HepG2 (cell line): ENCODE measurements at regions not wholly inside any gene's neighbourhood (a gene's known extent, or its start where the extent isn't known, plus 50 kb on each side); places are given as distances from the start of the nearest gene placed in this dataset.

ENCODE experiments used
- ATAC-seq: fragments of 200-7000 bp; cut with Tn5 transposase; 3 replicates; pipeline ENCODE4 v1.9.1; 2020; ENCODE audit warnings: mild to moderate bottlenecking, moderate library complexity
- BruUV-seq: library from RNA; stranded (reverse); fragments of 400-500 nt; replicated peaks from 2 replicates; lab custom pipeline; 2021; lab: Mats Ljungman, UMichigan
- CTCF ChIA-PET: fragments of 300-600 bp; formaldehyde crosslinking; extraction: SDS; loops from one replicate; lab custom pipeline; 2021; ENCODE audit warnings: low total read pairs, inconsistent platforms, low intra/inter-chr PET ratio; lab: Yijun Ruan, JAX
- POLR2A ChIA-PET: fragments of 350-600 bp; sonication (Branson Sonifier 250); formaldehyde crosslinking; loops from one replicate; lab custom pipeline; 2020; ENCODE audit warnings: antibody characterized with exemption, inconsistent platforms; lab: Yijun Ruan, JAX
- DNase-seq: peaks from one replicate; pipeline ENCODE4 v3.0.0-alpha.2; 2015; ENCODE audit warnings: low spot score
- FAIRE-seq: peaks from 3 replicates; lab custom pipeline; 2011; peaks lifted over from hg19 to GRCh38; lab: Jason Lieb, UNC
- H2AFZ ChIP-seq: one replicate; pipeline ENCODE4 v1.6.1; 2011; ENCODE audit warnings: low read length, inconsistent platforms
- H3K27ac ChIP-seq: fragments of 300-600 bp; 3 replicates; pipeline ENCODE4 v1.8.0; 2011; ENCODE audit warnings: mixed run types, mild to moderate bottlenecking, mixed read lengths, low read length, inconsistent platforms; ENCODE audit not compliant: insufficient read depth; ENCODE audit errors: extremely low read length
- H3K27me3 ChIP-seq, 2 experiments: fragments of 200-600 bp in 1 of 2; 2 replicates in 1 of 2; 3 replicates in 1 of 2; pipeline versions ENCODE4 v1.6.0 to v1.8.0; 2011; ENCODE audit warnings: low read length in 2 of 2, mild to moderate bottlenecking in 2 of 2, moderate library complexity in 2 of 2, inconsistent platforms in 1 of 2; ENCODE audit not compliant: insufficient read depth in 2 of 2, control insufficient read depth in 1 of 2
- H3K36me3 ChIP-seq, 2 experiments: fragments of 200-600 bp in 1 of 2; replicated peaks in 1 of 2; 2 replicates in 1 of 2; 3 replicates in 1 of 2; pipeline versions ENCODE4 v1.5.1 to v1.8.0; 2011; ENCODE audit warnings: low read length in 2 of 2, inconsistent platforms in 1 of 2; ENCODE audit not compliant: insufficient read depth in 2 of 2, control insufficient read depth in 1 of 2
- H3K4me1 ChIP-seq: 2 replicates; pipeline ENCODE4 v1.5.1; 2012; ENCODE audit warnings: low read length, inconsistent platforms; ENCODE audit not compliant: insufficient read depth
- H3K4me2 ChIP-seq: 2 replicates; pipeline ENCODE4 v1.6.0; 2011; ENCODE audit warnings: low read depth, low read length, inconsistent platforms
- H3K4me3 ChIP-seq, 3 experiments: fragments of 200-600 bp in 1 of 3; sonication (generic), shearing (Covaris generic) in 1 of 3; replicated peaks in 1 of 3; 2 replicates each; pipeline ENCODE4 v1.5.1; 2011 to 2016; ENCODE audit warnings: low read length in 3 of 3, inconsistent platforms in 2 of 3, low read depth in 2 of 3, mild to moderate bottlenecking in 2 of 3, control low read depth in 1 of 3, mixed read lengths in 1 of 3; ENCODE audit not compliant: insufficient read depth in 1 of 3
- H3K79me2 ChIP-seq: one replicate; pipeline ENCODE4 v1.6.1; 2011; ENCODE audit warnings: low read length, inconsistent platforms; ENCODE audit not compliant: insufficient read depth
- H3K9ac ChIP-seq: 2 replicates; pipeline ENCODE4 v1.6.0; 2011; ENCODE audit warnings: mild to moderate bottlenecking, low read depth, low read length, inconsistent platforms; ENCODE audit not compliant: insufficient read depth
- H3K9me3 ChIP-seq: 2 replicates; pipeline ENCODE4 v1.5.1; 2012; ENCODE audit warnings: mild to moderate bottlenecking, low read length
- H4K20me1 ChIP-seq: 2 replicates; pipeline ENCODE4 v1.6.0; 2011; ENCODE audit warnings: inconsistent platforms, mild to moderate bottlenecking, low read length, moderate library complexity; ENCODE audit not compliant: insufficient read depth
- AKAP8 ChIP-seq: sonication (generic); formaldehyde crosslinking; IDR thresholded peaks from 2 replicates; pipeline ENCODE4 v1.5.1; 2020; ENCODE audit warnings: mild to moderate bottlenecking, missing genetic modification reagents
- ATRX ChIP-seq: sonication (generic); formaldehyde crosslinking; IDR thresholded peaks from 2 replicates; pipeline ENCODE4 v1.4.0; 2020; ENCODE audit warnings: missing genetic modification reagents, borderline replicate concordance
- GATAD1 ChIP-seq: IDR thresholded peaks from 2 replicates; pipeline ENCODE4 v1.6.1; 2016; ENCODE audit warnings: missing genetic modification reagents, missing compliant biosample characterization
- LBX2 ChIP-seq: sonication (generic); formaldehyde crosslinking; IDR thresholded peaks from 2 replicates; pipeline ENCODE4 v1.5.0; 2020; ENCODE audit warnings: missing genetic modification reagents, mild to moderate bottlenecking, borderline replicate concordance
- MIER3 ChIP-seq: IDR thresholded peaks from 2 replicates; pipeline ENCODE4 v1.6.1; 2016; ENCODE audit warnings: missing compliant biosample characterization, borderline replicate concordance
- MZF1 ChIP-seq: sonication (generic); formaldehyde crosslinking; IDR thresholded peaks from 2 replicates; pipeline ENCODE4 v1.8.1; 2023; ENCODE audit warnings: mild to moderate bottlenecking, missing genetic modification reagents, borderline replicate concordance
- PHF5A ChIP-seq: IDR thresholded peaks from one replicate; pipeline ENCODE4 v1.6.1; 2018; ENCODE audit warnings: low read depth, missing genetic modification reagents; ENCODE audit not compliant: unreplicated experiment
- PRPF4 ChIP-seq: fragments of 200-400 bp; formaldehyde crosslinking; IDR thresholded peaks from 2 replicates; pipeline ENCODE4 v1.6.1; 2016; ENCODE audit warnings: low read length, low read depth; ENCODE audit not compliant: poor library complexity, severe bottlenecking
- SP4 ChIP-seq: sonication (generic); formaldehyde crosslinking; IDR thresholded peaks from 2 replicates; pipeline ENCODE4 v1.8.1; 2023; ENCODE audit warnings: mild to moderate bottlenecking, missing genetic modification reagents
- XRCC5 ChIP-seq: fragments of 200-400 bp; formaldehyde crosslinking; optimal IDR thresholded peaks from 2 replicates; pipeline ENCODE3; 2017; ENCODE audit warnings: mild to moderate bottlenecking, low read length
- ZNF143 ChIP-seq: sonication (generic); formaldehyde crosslinking; IDR thresholded peaks from 2 replicates; pipeline ENCODE4 v1.4.0; 2020; ENCODE audit warnings: missing genetic modification reagents
- ZNF562 ChIP-seq: sonication (generic); formaldehyde crosslinking; IDR thresholded peaks from 2 replicates; pipeline ENCODE4 v1.8.0; 2022; ENCODE audit warnings: missing genetic modification reagents, borderline replicate concordance
- ZNF572 ChIP-seq: sonication (generic); formaldehyde crosslinking; IDR thresholded peaks from 2 replicates; pipeline ENCODE4 v1.5.1; 2020; ENCODE audit warnings: mild to moderate bottlenecking, missing genetic modification reagents
- ZNF652 ChIP-seq: IDR thresholded peaks from 2 replicates; pipeline ENCODE4 v1.6.1; 2016; ENCODE audit warnings: low read depth, borderline replicate concordance
- ZNF678 ChIP-seq: sonication (generic); formaldehyde crosslinking; IDR thresholded peaks from 2 replicates; pipeline ENCODE4 v1.4.0; 2020; ENCODE audit warnings: mild to moderate bottlenecking, missing genetic modification reagents
- ZNF768 ChIP-seq: sonication (generic); formaldehyde crosslinking; IDR thresholded peaks from 2 replicates; pipeline ENCODE4 v1.4.0; 2020; ENCODE audit warnings: missing genetic modification reagents
- ZNF878 ChIP-seq: sonication (generic); formaldehyde crosslinking; IDR thresholded peaks from 2 replicates; pipeline ENCODE4 v1.8.1; 2023; ENCODE audit warnings: mild to moderate bottlenecking, missing genetic modification reagents, moderate library complexity
- WGBS: methylation state at CpG from one replicate; pipeline ENCODE4 v1.1.6; 2017; ENCODE audit warnings: low lambda C conversion rate; 5-methylcytosine and 5-hydroxymethylcytosine counted together
- in situ Hi-C: cut with HindIII; loops from 2 replicates; pipeline ENCODE4 v1.10.0; 2017; ENCODE audit warnings: low pct_unique_long_range_greater_than_20kb; ENCODE audit not compliant: extremely low pct_ligation_motif_present
- intact Hi-C: fragments of 100-400 bp; cut with micrococcal nuclease; formaldehyde crosslinking; loops from one replicate; pipeline ENCODE4 v1.10.0; 2022; ENCODE audit not compliant: unreplicated experiment
- TF ChIP-seq, protein P1 (sequence below): sonication (generic); formaldehyde crosslinking; IDR thresholded peaks from 2 replicates; pipeline ENCODE4 v1.4.0; 2020; ENCODE audit warnings: mild to moderate bottlenecking, missing genetic modification reagents
- TF ChIP-seq, protein P2 (sequence below): sonication (generic); formaldehyde crosslinking; IDR thresholded peaks from 2 replicates; pipeline ENCODE4 v1.5.0; 2020; ENCODE audit warnings: mild to moderate bottlenecking, missing genetic modification reagents, borderline replicate concordance

DNA sequence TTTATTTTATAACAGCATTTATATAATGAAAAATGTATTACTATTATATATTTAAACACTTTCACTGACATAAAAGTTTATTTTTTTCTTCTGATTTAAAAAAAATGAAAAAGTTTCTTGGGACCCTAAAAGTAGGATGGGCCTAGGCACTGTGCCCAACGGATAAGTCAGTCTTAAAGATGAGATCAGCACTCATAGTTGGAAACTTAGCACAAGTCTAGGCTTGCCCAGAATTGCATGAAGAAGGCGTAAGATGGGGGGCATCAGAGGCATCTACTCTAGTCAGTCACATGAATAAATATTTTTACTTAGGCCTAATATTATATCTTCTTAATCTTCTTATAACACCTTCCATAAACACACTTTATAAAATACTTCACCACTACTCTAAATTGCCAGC, 306.7 kb upstream of the GRID2 start:
- H3K79me2 ChIP-seq: no peaks in the 10 kb centered on the region
- no peak overlapping the region for H3K9ac ChIP-seq
- ChIA-PET POLR2A (no interaction called here), CTCF (no interaction called here)
- no peaks in the 10 kb centered on the region for H3K4me1 ChIP-seq
- FAIRE-seq (no peak), DNase-seq (no peak), ATAC-seq (no peak)
- no peak overlapping the region for H3K4me3 ChIP-seq
- peaks cover 2% of the 10 kb centered on the region for H3K9me3 ChIP-seq
- no peak overlapping the region for H3K4me2 ChIP-seq
- in situ Hi-C loops: no loop called here
- TF ChIP-seq ATRX (CRISPR knock-in tag) (no peak), PHF5A (CRISPR knock-in tag) (no peak), MZF1 (CRISPR knock-in tag) (no peak), XRCC5 (no peak), ZNF768 (CRISPR knock-in tag) (no peak), PRPF4 (no peak), ZNF143 (CRISPR knock-in tag) (no peak), GATAD1 (CRISPR knock-in tag) (no peak), ZNF572 (CRISPR knock-in tag) (no peak), AKAP8 (no peak), ZNF562 (no peak), ZNF678 (CRISPR knock-in tag) (no peak), ZNF878 (no peak), MIER3 (CRISPR knock-in tag) (no peak), LBX2 (CRISPR knock-in tag) (no peak), SP4 (CRISPR knock-in tag) (no peak), ZNF652 (CRISPR knock-in tag) (no peak)
- TF ChIP-seq, protein P1, sequence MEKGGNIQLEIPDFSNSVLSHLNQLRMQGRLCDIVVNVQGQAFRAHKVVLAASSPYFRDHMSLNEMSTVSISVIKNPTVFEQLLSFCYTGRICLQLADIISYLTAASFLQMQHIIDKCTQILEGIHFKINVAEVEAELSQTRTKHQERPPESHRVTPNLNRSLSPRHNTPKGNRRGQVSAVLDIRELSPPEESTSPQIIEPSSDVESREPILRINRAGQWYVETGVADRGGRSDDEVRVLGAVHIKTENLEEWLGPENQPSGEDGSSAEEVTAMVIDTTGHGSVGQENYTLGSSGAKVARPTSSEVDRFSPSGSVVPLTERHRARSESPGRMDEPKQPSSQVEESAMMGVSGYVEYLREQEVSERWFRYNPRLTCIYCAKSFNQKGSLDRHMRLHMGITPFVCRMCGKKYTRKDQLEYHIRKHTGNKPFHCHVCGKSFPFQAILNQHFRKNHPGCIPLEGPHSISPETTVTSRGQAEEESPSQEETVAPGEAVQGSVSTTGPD (CRISPR knock-in tag): no peak
- TF ChIP-seq, protein P2, sequence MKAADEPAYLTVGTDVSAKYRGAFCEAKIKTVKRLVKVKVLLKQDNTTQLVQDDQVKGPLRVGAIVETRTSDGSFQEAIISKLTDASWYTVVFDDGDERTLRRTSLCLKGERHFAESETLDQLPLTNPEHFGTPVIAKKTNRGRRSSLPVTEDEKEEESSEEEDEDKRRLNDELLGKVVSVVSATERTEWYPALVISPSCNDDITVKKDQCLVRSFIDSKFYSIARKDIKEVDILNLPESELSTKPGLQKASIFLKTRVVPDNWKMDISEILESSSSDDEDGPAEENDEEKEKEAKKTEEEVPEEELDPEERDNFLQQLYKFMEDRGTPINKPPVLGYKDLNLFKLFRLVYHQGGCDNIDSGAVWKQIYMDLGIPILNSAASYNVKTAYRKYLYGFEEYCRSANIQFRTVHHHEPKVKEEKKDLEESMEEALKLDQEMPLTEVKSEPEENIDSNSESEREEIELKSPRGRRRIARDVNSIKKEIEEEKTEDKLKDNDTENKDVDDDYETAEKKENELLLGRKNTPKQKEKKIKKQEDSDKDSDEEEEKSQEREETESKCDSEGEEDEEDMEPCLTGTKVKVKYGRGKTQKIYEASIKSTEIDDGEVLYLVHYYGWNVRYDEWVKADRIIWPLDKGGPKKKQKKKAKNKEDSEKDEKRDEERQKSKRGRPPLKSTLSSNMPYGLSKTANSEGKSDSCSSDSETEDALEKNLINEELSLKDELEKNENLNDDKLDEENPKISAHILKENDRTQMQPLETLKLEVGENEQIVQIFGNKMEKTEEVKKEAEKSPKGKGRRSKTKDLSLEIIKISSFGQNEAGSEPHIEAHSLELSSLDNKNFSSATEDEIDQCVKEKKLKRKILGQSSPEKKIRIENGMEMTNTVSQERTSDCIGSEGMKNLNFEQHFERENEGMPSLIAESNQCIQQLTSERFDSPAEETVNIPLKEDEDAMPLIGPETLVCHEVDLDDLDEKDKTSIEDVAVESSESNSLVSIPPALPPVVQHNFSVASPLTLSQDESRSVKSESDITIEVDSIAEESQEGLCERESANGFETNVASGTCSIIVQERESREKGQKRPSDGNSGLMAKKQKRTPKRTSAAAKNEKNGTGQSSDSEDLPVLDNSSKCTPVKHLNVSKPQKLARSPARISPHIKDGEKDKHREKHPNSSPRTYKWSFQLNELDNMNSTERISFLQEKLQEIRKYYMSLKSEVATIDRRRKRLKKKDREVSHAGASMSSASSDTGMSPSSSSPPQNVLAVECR (CRISPR knock-in tag): no peak
- no peaks in the 10 kb centered on the region for H3K27me3 ChIP-seq
- no peak overlapping the region for H3K27ac ChIP-seq
- no TSS peak for BruUV-seq
- no peaks in the 10 kb centered on the region for H3K36me3 ChIP-seq
- H4K20me1 ChIP-seq: no peaks in the 10 kb centered on the region
- intact Hi-C loops: no loop called here
- 31% methylated on average over 2 of the region's 2 CpGs for WGBS
- H2AFZ ChIP-seq: no peak overlapping the region
